ENCODE measurements at regions not wholly inside any gene's neighbourhood (a gene's known extent, or its start where the extent isn't known, plus 50 kb on each side); places are given as distances from the start of the nearest gene placed in this dataset.

GRCh38 chr6:168223755-168224154 lies 95.8 kb downstream of the DACT2 start:
- TF ChIP-seq, protein P1, sequence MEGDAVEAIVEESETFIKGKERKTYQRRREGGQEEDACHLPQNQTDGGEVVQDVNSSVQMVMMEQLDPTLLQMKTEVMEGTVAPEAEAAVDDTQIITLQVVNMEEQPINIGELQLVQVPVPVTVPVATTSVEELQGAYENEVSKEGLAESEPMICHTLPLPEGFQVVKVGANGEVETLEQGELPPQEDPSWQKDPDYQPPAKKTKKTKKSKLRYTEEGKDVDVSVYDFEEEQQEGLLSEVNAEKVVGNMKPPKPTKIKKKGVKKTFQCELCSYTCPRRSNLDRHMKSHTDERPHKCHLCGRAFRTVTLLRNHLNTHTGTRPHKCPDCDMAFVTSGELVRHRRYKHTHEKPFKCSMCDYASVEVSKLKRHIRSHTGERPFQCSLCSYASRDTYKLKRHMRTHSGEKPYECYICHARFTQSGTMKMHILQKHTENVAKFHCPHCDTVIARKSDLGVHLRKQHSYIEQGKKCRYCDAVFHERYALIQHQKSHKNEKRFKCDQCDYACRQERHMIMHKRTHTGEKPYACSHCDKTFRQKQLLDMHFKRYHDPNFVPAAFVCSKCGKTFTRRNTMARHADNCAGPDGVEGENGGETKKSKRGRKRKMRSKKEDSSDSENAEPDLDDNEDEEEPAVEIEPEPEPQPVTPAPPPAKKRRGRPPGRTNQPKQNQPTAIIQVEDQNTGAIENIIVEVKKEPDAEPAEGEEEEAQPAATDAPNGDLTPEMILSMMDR (IDR thresholded peaks at IDR 0.05), result no peak
- TF ChIP-seq POLR2A (IDR thresholded peaks at IDR 0.05), result no peak
- TF ChIP-seq EP300 (IDR thresholded peaks at IDR 0.05), result no peak

Measured in ovary (tissue), 3 donors.